Stimulated activated CD4-positive, alpha-beta T cell treated with anti-CD3 and anti-CD28 coated beads, Interleukin-12 subunit alpha, Interleukin-12 subunit beta, amount 100 ng/mL, for 4 hours (primary cell): ENCODE measurements at regions not wholly inside any gene's neighbourhood (a gene's known extent, or its start where the extent isn't known, plus 50 kb on each side); places are given as distances from the start of the nearest gene placed in this dataset.

ENCODE experiments used
- DNase-seq: peaks from one replicate; pipeline ENCODE4 v3.0.0-alpha.2; 2020

GRCh38 chr11:134677397-134677822 is 265.4 kb upstream of the B3GAT1 start:
- DNase-seq: no peak

- DNase-seq: no peak
These were observed 264.7 kb upstream of the B3GAT1 start for GRCh38 chr11:134676516-134677287.

DNA sequence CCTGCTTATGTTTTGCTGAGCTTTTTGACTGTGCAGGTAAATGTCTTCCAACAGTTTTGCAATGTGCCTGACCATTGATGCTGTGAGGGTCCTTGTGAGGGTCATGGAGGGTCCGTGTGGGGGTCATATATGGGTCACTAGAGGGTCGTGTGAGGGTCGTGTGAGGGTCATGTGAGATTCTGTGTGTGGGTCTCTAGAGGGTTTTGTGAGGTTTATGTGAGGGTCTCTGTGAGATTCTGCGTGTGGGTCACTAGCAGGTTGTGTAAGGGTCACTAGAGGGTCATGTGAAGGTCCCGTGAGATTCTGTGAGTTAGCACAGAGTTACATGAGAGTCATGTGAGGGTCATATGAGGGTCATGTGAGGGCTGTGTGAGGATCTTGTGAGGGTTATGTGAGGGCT is 263.9 kb upstream of the B3GAT1 start:
- DNase-seq: no peak

GRCh38 chr11:134674974-134675373 is 262.9 kb upstream of the B3GAT1 start:
- DNase-seq: no peak

GRCh38 chr11:134670961-134671370 is 258.9 kb upstream of the B3GAT1 start:
- DNase-seq: no peak

DNA sequence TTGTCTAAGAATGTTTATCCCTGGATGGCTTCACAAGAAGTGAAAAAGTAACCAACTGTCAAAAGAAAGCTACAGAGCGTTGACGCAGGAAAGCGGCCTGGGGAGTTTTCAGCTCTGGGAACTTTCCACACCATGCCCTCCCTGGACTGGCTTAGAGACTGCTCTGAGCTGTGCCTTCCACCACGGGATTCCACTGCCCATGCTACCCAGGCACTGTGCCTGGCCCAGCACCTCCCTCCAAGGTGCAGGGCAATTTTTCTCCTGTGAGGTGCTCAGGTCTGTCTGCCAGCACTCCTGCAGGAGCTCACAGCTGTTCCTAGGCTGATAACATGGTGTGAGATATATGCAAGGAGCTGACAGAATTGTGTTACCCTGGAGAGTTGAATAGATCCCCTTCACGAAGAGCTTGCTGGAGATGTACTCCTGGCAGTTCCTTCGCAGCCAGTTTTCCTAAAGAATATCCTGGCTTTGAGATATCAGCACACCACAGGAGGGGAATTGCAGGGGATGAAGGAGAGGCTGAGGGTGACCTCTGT is 258.3 kb upstream of the B3GAT1 start:
- no peak for DNase-seq

DNA sequence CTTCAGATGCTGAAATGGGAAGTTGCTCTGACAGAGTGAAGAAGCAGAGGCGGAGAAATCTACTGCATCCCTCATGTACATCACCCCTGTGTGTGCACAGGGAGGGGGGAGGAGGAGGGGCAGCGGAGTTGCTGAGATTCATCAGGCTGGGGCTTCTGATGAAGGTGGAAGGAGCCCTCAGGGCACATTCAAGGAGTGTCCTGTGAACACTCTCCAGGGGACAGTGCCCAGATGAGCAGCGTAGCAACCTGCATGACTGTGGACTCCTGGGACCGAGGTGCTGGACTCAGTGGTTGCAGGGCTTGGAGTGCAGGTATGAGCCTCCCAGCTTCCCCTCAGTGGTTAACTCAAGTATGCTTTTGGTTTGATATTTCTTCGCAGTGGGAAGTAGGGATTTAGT is 257.8 kb upstream of the B3GAT1 start:
- no peak for DNase-seq

DNA sequence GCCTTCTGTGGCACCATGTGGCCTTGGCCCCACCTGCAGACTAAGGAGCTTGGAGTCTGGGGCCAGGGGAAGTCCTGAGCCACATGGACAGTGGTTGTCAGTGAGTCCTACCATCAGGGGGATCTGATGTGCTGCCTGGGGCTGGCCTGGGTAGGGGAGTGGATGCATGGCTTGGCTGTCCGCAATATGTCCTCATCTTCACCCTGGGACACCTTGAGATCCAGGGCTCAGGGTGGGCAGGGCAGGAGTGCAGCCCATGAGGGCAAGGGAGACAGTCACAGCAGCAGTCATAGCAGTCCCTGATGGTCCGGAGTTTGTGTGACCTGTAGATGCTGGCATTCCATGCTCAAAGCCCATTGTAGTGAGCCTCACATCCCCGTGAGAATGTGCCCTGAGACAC is 256.8 kb upstream of the B3GAT1 start:
- DNase-seq: no peak

DNA sequence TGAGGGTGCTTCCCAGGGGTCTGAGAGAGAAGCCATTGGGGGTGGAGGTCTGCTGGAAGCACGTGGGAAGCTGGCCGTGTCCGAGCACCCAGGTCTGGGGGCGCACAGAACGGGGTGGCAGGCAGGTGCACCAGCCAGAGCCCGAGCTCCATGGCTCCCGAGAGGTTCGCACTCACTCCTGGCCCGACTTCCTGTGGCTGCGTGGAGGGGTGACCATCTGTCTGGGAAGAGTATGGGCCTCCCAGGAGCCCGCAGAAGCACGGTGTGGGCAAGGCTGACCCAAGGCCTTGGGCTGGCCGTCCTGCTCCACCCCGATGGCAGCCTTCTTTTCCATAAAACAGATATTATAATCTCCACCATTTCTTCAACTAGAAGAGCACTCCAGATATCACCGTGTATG is 256.0 kb upstream of the B3GAT1 start:
- no peak for DNase-seq

DNA sequence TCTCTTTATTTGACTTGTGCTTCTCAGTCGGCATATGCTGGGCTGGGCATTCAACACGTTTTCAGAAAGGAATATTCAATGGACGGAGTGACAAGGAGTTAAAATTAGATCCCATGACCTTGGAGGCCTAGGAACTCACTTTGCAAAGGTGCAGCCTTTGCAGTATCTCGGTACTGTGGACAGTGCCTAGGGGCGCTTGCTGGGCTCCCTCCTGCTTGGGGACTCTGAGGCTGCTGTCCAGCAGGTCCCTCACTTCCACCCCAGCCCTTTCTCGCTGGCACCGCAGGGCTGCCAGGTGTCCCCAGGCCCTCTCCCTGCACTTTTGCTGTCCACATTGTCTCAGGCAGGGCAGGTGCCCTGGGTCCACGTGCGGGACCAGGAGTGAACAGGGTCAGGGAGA is 255.5 kb upstream of the B3GAT1 start:
- no peak for DNase-seq

DNA sequence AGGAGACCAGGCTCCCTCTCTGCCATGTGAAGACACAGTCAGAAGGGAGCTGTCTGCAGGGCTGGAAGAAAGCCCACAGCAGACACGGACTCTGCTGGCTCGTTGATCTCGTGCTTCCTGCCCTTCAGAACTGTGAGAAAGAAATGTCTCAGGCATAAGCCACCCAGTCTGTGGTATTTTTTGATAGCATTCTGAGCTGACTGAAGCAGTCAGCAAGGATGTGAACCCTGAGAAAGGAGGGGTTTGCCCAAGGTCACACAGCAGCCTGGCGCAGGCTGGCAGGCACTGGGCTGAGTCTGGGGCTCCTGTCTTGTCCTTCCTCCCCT is 255.1 kb upstream of the B3GAT1 start:
- DNase-seq: no peak

GRCh38 chr11:134666273-134667174 is 254.5 kb upstream of the B3GAT1 start:
- DNase-seq: no peak

GRCh38 chr11:134665571-134666270 is 253.7 kb upstream of the B3GAT1 start:
- no peak for DNase-seq

DNA sequence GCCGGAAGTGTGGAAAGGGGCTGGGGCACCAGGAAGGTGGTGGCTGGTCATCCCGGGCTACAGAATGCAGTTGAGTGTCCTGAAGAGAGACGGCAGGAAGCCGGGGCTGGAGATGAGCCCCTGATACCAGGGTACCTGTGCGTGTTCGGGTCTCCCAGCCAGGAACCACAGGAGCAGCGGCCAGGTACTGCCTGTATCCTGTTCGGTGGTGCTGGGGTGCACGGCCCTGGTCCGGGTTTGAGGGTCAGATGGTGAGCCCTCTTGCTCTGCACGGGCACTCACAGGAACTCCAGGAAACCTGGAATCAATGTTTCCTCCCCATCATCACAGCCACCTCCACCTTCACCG is 253.1 kb upstream of the B3GAT1 start:
- no peak for DNase-seq

GRCh38 chr11:134664447-134665187 is 252.6 kb upstream of the B3GAT1 start:
- DNase-seq: no peak

DNA sequence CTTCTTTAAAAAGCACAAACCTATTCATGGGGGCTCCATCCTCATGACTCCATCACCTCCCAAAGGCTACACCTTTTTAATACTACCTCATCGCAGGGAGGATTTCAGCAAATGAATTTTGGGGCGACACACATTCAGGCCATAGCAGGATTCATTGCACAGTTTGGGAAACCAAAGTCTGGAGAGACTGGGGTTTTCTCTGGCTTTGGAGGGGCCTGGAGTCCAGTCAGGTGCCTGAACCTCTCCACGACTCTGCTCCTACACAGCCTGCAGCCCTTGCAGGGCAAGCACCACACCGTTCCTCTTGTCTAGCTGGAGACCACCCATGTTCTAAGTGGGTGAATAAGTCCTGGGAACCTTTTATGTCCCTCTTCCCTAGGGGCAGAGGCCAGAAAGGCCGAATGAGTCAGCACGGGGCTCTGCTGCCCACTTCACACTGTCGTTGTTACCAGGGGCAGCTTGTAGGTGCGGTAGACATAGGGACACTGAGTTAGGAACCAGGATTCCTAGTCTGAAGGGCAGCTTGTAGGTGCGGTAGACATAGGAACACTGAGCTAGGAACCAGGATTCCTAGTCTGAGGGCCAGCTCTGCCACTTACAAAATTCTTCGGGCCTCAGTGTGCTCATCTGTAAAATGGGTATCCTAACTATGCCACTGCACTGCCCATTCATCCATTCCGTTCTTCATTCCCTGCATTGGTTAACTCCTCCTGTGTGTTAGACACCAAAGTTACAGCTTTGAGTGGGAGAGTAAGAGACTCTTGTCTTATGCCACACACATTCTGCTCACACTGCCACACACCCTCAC is 251.7 kb upstream of the B3GAT1 start:
- no peak for DNase-seq

DNA sequence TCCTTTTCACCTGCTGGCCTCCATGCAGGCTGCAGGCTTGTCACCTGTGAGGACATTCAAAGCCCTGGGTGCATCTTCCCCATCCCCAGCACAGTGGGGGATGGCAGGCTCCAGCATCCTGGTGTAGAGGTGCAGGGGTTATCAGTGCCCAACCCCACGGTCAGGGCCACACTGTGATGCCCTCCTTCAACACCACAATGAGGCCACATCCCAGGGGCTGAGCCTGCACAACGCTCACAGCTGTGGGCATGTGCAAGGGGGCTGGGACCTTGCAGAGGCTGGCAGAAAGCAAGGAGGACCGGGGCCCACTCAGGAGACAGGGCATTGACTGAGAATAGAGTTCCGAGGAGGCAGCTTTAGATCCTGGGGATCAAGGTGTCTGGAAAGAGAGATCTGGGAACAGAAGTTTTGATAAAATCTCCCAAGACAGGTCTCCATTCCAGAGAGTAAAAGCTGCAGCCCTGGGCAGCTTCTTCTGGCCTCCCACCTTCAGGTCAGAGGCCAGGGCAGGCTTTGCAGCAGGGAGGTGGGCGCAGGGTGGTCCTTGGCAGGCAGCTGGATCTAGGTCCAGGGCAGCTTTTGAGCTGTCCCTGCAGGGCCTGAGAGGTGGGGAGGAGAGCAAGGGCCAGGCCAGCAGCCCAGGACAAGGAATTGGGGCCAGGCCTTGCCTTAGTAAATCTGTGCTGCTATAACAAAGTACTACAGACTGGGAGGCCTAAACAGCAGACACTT is 250.8 kb upstream of the B3GAT1 start:
- DNase-seq: no peak

DNA sequence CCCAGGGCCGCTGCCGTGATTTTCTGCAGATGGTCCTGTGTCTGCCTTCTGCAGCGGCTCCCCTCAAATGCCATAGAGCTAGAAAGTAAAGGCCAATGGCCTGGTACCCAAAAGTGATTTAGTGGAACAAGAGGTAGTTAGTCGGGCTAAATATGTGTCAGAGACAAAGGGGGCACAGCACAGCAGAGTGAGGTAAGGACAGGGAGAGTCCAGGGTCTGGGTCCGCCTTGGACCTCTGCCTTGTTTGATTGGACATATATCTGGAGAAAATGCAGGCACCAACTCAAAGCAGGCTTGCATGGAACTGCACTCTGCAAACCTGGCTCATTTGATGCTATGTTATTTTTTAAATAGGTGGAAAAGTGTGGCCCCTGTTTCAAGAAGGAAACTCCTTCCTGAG is 249.6 kb upstream of the B3GAT1 start:
- no peak for DNase-seq

DNA sequence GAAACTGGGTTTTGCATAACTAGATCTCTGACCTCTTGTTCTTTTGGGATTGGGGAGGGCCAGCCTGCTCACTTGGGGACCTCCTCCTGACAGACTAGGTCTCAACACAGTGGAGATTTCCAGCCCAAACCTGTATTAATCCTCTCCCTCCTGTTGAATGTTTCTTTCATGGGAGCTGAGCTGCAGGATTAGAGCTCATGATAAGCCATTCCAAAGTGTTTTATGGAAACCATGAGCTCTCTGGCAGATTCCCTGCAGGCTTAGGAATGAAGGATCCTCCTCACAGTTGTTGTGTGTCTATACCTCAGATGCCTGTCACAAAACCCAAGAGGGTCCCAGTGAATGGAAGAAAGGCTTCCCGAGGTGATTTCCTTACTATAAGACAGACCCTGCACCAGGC is 248.4 kb upstream of the B3GAT1 start:
- no peak for DNase-seq

GRCh38 chr11:134659882-134660281 is 247.8 kb upstream of the B3GAT1 start:
- no peak for DNase-seq
